Astrocyte (in vitro differentiated cells and primary cell): ENCODE measurements at regions not wholly inside any gene's neighbourhood (a gene's known extent, or its start where the extent isn't known, plus 50 kb on each side); places are given as distances from the start of the nearest gene placed in this dataset.

Experiments used
- EZH2 ChIP-seq: IDR thresholded peaks from 2 replicates; pipeline ENCODE4 v1.6.1; 2012; ENCODE audit warnings: mild to moderate bottlenecking, low read length, inconsistent platforms; ENCODE audit not compliant: insufficient read depth
- TF ChIP-seq, protein P1 (sequence below): IDR thresholded peaks from 2 replicates; pipeline ENCODE4 v1.5.1; 2011; ENCODE audit warnings: low read depth, mild to moderate bottlenecking, inconsistent platforms, low read length, moderate library complexity; ENCODE audit not compliant: insufficient read depth

DNA sequence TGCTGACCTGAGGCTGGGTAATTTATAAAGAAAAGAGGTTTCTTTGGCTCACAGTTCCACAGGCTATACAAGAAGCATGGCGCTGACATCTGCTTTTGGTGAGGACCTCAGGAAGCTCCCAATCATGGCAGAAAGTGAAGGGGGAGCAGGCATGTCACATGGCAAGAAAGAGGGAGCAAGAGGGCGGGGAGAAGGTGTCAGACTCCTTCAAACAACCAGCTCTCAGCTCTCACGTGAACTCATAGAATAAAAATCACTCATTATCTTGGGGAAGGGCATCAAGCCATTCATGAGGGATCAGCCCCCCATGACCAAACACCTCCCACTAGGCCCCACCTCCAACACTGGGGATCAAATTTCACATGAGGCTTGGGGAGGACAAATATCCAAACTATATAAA is 266.8 kb downstream of the RHOU start:
- TF ChIP-seq EZH2, result no peak
- TF ChIP-seq, protein P1, sequence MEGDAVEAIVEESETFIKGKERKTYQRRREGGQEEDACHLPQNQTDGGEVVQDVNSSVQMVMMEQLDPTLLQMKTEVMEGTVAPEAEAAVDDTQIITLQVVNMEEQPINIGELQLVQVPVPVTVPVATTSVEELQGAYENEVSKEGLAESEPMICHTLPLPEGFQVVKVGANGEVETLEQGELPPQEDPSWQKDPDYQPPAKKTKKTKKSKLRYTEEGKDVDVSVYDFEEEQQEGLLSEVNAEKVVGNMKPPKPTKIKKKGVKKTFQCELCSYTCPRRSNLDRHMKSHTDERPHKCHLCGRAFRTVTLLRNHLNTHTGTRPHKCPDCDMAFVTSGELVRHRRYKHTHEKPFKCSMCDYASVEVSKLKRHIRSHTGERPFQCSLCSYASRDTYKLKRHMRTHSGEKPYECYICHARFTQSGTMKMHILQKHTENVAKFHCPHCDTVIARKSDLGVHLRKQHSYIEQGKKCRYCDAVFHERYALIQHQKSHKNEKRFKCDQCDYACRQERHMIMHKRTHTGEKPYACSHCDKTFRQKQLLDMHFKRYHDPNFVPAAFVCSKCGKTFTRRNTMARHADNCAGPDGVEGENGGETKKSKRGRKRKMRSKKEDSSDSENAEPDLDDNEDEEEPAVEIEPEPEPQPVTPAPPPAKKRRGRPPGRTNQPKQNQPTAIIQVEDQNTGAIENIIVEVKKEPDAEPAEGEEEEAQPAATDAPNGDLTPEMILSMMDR, result no peak
